IPS DF 4.7 (cell line): ENCODE measurements at regions not wholly inside any gene's neighbourhood (a gene's known extent, or its start where the extent isn't known, plus 50 kb on each side); places are given as distances from the start of the nearest gene placed in this dataset.
"Not testable (repeated sequence)": the region's sequence is repeated elsewhere in the genome, so short reads cannot be mapped to it uniquely, and the experiment has no call there.

Experiments used
- DNase-seq: peaks from one replicate; pipeline ENCODE4 v3.0.0-alpha.2; 2013; ENCODE audit warnings: low spot score; ENCODE audit errors: extremely low read depth

GRCh38 chrX:16067886-16068515 is 55.4 kb upstream of the GRPR start:
- DNase-seq, result no peak

DNA sequence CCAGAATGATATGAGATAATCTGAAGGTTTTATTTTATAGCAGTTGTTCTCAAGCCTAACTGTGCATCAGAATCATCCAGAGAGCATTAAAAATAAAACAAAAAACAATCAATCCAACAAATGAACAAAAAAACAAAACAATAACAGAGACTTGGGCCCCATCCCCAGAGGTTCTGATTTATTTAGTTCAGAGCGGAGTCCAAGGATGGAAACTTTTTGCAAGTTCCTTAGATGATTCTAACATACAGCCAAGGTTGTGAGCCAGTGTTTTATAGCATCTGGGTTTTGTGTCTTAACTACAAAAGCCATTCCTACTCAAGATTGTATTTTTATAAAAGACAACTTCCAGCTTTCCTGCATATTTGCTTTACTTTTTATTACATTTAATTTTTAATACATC is 59.4 kb upstream of the GRPR start:
- no peak for DNase-seq

DNA sequence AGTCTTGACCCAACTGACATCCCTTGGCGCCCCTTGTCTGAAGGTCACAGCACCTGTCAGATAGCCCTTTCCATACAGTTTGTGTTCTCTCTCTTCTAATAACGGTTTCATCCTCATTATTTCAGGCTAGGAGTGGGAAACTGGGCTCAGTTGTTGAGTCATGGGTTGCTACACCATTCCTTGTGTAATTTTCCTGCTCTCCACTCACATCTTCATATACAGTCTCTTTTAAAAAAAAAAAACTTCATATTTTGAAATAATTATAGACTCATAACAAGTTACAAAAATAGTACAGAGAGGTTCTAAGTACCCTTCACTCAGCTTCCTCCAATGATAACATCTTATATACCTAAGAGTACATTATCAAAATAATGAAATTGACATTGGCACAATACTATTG is 60.2 kb upstream of the GRPR start:
- DNase-seq, result no peak

DNA sequence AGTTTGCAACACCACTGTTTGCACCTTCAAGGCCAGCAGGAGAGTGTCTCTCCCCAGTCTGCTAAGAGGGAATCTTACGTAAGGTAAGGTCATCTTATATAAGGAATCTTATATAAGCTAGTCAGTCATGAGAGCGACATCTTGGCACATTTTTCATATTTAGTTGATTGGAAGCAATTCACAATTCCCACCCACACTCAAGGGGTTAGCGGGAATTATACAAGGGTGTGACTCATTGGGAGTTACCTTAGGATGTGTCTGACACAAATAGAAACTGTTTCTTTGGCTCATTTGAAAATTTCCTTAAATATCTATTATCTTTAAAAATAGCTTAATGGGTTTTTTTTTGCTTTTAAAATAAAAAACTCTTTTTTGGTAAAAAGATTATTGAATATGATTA is 62.1 kb upstream of the GRPR start:
- DNase-seq, result no peak

- no peak for DNase-seq
These were observed 63.1 kb upstream of the GRPR start for GRCh38 chrX:16060252-16060651.

GRCh38 chrX:16049126-16049525 is 74.2 kb upstream of the GRPR start:
- not testable (repeated sequence) for DNase-seq

- DNase-seq, result peak; percentile 33
These were observed 80.4 kb upstream of the GRPR start for GRCh38 chrX:16042980-16043379.

DNA sequence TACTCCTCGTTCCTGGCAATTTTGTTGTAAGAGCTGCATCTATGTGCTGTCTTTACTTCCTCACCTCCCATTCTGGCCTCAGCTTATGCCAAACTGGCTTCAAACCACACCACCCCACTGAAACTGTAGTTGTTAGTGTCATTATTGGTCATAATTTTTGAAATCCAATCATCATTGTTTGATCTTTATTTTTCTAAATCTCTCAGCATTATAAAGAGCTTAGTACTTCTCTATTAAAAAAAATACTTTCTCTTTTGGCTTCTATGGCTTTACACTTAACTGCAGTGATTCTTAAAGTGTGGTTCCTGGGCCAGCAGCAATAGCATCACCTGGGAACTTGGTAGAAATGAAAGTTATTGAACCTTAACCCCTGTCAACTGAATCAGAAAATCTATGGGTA is 83.5 kb upstream of the GRPR start:
- DNase-seq, result no peak

DNA sequence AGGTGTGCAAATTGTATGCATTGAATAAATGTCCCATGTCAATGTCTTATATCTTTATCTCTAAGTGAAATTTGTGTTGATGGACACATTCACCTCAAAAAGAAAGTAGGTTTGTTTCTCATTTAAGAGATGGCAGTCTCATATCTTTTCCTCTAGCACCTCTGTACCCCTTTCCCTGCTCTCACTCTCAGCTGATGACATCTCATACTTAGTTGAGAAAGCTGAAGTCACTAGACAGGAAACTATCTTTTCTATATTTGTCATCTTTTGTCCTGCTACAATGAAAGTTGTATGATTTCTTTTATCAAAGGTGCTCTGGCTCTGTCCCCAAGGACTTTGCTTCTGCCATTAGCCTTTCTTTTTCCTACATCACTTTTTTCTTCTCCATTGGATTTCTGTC is 84.0 kb upstream of the GRPR start:
- DNase-seq, result no peak

- DNase-seq, result no peak
These were observed 90.0 kb upstream of the GRPR start for GRCh38 chrX:16033331-16033730.

GRCh38 chrX:16028576-16028975 is 94.8 kb upstream of the GRPR start:
- no peak for DNase-seq

DNA sequence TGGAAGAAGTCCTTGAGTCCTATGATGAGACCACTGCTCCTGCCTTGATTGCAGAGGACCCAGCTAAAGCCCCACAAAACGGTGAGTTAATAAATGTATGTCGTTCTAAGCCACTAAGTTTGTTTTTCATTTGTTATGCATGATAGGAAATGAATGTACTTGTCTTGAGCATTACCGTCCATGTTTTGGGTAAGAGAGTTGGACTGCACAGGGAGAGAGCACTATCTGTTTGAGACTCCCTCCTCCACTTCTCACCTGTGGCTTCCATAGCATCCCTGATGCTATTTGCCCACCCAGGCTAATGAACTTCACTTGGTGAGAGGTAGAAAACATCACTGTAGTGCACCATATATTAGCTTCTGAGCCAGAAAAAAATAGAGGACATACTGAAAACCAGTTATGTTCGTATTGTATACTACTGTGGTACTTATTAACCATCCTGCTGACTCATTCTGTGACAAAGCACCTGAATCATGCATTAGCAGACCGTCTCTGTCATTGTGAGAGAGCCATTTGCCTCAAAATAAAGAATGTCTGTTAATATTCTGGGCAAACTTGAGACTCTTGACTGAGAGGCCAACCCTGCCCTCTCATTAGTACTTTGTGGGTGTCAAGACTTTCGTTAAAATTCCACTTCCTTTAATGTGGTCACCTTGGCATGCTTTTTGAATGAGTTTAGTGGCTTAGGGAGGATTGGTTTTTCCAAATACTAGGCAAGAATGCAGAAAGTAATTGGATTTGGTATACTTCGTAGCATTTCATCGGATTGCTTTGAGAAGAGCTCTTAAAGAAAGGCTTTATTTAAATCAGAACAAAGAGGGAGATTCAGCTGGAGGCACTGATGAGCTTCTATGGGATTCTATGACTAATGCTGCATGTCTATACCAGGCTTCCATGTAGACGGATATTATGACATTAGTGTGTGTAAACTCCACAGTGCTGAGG is 99.3 kb upstream of the GRPR start:
- DNase-seq, result no peak

GRCh38 chrX:16022580-16023200 is 100.7 kb upstream of the GRPR start:
- no peak for DNase-seq

GRCh38 chrX:16018291-16018690 is 105.1 kb upstream of the GRPR start:
- no peak for DNase-seq

- no peak for DNase-seq
These were observed 109.2 kb upstream of the GRPR start for GRCh38 chrX:16014171-16014570.

DNA sequence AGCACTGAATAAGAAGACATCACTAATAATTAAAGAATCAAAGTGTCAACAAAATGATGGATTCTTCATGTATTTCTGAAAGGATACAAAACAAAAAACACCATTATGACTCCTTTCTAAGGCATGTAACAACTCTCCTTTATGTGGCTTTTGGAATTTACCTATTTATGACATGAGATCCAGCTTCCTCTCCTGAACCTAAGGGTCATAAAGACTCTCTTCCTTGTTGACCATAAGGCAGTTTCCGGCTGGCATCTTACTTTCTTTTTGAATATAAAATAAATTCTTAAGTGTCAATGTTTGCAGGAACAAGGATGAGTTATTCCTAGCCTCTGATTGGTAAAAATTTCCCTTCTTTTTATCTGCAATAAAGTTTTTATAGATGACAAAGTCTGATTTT is 111.1 kb upstream of the GRPR start:
- no peak for DNase-seq

DNA sequence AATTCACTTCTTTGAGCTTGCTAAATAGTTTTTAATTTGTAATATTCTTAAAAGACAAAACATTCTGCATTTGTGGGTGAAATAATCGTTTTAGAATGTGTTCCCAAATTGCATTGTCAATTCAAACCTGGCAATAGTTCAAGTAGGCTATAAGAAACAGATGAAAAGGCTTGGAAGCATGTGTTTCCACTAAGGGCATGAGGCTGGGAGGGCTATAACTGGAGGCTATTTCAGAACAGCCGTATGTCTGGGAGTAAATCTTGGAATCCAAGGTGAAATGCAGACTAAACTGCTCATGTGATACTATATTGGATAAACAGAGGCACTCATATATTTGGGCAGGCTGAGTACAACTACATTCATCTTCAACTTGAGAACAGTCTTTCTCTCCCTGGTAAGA is 117.4 kb upstream of the GRPR start:
- DNase-seq, result no peak

- DNase-seq, result no peak
These were observed 121.2 kb upstream of the GRPR start for GRCh38 chrX:16002185-16002584.

- DNase-seq, result no peak
These were observed 125.0 kb upstream of the GRPR start for GRCh38 chrX:15998350-15998749.

- DNase-seq, result no peak
These were observed 133.6 kb upstream of the GRPR start for GRCh38 chrX:15989716-15990115.

DNA sequence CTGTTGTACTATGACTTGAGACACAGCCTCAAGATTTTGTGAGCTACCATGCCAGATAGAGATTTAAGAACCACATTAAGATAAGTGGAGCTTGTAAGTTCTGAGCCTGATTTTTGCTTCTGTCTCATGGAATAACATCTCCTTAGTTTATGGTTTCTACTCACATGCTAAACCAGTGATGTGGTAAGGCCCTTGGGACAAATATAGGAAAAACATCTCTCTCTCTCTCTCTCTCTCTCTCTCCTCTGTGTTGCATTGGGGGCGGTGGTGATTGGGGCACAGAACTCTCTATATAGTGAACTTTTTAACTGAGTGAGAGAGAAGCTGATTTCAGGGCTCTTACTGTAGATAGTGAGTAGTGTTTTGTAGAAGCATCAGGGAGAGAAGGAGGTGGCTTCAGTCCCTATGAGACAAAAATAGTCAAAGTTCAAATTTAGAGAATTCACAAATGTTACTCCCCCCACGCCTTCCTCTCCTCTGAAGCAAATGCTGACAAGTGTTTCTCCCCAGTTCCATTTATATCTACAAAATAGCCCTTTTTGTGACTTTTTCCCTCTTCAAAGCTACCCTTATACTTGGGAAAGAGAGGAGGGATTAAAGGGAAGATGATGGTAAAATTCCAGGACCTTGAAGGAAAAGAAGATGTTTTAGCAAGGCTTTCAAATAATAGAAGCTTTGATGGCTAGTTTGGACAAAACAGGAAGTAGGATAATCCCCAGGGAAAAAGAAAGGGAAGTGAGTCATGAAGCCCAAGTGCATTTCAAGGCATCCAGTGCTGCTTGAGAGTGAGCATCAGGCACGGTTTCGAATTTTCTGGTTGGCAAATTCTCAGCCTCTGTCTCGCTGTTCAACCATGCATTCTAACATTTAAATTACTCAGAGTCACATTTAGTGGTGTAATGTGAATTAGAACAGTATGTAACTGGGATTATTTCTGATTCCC is 134.3 kb upstream of the AP1S2 start:
- DNase-seq, result no peak
